ENCODE measurements at regions not wholly inside any gene's neighbourhood (a gene's known extent, or its start where the extent isn't known, plus 50 kb on each side); places are given as distances from the start of the nearest gene placed in this dataset.

DNA sequence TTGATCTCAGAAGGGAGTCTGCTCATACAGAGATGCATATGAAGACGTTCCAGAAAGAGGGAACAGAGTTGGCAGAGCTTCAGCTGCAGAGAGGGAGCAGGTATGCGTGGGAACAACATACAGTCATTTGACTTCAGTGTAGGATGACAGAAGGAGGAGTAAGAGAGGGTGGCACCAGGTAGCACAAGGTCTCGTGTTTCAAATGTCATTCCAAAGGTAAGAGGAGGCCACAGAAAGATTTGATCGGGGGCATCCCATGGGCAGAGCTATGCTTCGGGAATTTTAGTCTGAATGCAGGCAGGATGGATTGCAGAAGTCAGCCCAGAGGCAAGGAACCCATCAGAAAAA lies 367.1 kb downstream of the CDK5RAP2 start:
- DNase-seq (ENCODE audit: low read depth in 2 of 2): no peak

DNA sequence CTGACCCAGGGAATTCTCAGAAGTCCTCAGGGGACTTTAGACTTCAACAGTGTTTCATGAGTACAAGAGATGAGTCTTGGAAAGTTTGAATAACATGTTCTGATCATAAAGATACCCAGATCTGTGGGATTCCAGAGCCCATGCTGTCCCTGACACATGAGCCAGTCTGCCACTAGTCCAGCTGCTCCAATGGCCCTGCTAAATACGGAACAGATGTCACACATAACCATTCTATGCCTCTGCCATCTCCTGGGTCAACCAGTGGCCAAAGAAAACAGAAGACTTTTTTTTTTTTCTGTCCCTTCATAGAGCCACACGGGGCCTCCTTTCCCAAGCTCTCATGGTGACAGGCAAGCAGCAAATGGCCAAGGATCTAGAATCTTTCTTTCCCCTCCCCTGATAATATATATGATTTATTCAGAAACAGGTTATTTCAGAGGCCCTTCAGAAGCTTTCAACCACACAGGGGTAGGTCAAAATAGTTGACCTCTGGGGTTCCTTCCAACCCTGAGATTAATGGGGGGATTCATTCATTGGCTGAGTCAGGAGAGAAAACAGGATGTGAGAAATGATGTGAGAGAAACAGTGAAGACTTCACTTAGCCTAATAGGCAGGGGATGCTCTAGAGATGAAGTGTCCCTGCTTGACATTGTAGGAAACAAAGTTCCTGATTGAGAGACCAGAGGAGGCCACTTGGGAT lies 367.7 kb downstream of the CDK5RAP2 start:
- DNase-seq (ENCODE audit: low read depth in 2 of 2): no peak

DNA sequence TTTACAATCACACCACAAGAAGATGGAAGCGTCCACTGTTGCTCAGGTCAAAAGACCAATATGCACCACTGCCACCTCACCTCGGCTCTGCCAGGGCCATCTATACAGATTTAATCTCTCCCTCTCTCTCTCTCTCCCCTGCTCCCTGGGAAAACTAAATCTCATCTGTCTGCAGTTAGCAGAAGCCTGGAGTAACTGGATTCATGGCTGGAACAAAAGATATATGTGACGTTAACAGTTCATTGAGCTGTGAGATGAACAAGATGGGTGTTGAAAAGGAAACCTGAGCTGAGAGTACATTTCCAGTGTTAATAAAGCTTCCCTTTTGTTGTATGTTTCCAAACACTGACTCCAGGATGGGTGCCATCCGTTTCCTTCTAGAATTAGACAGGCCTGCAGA lies 369.7 kb downstream of the CDK5RAP2 start:
- DNase-seq (ENCODE audit: low read depth in 2 of 2): no peak

DNA sequence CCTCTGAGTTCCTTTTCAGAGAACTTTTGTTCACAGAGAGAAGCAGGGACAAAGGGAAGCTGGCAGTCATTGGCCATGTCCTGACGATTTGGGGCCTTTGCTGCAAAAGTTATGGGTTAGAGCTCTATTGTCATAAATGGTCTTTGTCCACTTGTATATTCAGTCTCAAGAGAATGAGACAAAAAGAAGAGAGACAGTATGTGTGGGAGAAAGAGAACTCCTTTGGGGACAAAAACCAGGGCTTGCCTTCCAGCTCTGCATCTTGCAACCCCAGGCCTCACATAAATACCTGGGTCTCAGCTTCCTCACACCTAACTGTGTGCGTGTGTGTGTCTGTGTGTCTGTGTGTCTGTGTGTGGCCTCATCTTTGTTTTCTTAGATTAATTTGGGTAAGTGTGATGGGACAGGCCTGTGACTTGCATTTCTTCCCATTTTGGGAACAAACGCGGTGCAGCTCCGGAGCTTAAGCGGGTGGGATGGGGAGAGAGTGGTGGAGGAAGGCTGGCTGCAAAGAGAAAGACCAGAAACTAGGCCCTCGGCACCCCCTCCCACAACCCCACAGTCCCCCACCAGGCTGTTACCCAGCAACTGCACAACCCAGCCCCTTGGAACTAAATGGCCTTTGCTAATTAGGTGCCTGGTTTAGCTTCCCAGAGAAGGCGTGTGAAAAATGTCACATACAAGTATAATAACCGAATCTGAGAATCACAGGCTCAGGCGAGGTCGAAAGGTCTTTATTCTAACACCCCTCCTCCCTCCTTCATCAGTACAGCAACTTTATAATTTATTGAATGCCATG lies 376.9 kb downstream of the CDK5RAP2 start:
- no peak for DNase-seq (ENCODE audit: low read depth in 2 of 2)

DNA sequence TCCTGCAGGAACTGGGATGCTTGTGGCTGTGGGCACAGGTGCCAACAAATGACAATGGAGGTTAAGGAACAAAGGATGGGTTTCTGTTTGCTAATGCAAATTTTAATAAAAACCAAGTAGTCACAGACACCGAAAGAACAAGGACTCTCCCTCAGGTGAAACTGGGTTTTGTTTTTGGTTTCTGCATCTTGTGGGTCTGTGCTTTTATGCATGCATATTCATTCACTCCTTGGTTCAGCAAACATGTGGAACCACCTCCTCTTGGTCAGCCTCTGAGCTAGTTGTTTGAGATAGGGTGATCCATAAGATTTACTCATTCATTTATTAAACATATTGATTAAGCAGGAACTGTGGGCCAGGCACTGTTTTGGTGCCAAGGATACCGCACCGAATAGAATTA lies 381.9 kb downstream of the CDK5RAP2 start:
- DNase-seq (ENCODE audit: low read depth in 2 of 2): no peak

DNA sequence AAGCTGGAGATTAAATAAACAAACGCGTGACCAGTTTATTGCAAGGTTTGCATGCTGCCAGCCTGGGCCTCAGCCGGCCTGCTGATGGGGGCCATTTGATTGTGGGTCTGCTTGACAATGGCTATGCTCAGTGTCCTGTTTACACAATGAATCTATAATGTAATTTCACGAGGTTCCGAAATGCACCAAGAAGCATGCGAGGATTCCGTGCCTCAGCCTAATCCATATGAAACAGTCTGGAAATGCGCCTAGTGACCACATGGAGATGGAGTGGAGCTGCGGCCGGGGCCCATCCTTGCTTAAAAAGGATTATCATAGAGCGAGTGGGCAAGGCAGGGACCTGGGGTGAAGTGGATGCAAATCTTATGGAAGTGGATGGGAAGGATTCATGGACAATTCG lies 382.4 kb downstream of the CDK5RAP2 start:
- DNase-seq (ENCODE audit: low read depth in 2 of 2): no peak

DNA sequence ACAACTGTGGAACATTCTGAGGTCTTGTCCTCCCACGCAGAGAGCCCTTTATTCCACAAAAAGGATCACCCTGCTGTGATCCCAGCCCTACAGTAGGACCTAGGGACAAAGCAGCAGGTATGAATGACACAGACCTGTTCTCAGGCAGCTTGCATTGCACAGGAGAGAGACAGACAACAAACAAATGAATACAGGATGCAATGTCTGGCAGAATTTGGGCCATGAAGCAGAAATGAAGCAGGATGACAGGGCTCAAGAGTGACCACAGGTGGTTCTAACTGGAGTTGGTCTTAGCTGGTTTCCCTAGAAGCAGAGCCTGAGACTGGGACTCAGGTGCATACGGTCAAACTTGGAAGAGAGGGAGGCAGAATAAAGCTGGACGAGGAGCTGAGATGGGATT lies 388.8 kb downstream of the CDK5RAP2 start:
- DNase-seq (ENCODE audit: low read depth in 2 of 2): no peak

DNA sequence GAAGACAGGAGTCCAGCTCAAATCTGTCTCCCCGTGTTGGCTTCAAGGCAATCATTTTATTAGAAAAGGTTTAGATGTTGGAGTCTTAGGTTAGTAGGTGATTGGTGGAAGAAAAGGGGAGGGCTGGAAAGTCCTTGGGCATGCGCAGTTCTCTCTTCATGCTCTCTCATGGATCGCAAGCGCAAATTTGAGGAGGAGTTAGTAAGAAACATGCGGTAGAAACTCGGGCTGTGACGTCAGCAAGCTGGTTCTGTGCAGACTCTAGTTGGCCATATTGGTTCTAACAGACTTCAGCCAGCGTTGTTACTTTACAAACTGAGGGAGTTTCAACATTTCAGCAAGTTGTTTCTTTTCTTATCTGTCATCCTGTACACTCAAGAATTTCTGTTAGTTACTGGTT lies 392.2 kb downstream of the CDK5RAP2 start:
- no peak for DNase-seq (ENCODE audit: low read depth in 2 of 2)

DNA sequence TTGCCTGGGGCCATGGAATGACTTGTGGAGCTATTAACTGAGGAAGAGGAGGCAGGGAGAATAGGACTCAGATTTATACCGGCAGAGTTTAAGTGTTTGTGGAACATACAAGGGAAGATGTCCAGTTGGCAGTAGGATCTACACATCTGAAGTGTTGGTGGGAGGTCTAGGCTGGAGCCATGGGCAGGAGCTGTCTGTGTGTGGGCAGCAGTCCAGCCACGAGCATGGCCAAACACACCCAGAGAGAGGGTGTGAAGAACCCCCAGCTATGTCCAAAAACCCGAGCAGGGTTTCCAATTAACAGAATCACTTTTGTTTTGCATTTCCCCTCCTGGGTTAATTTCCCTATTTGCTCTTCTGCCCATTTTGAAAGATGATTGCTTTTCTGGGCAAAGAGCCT lies 393.7 kb downstream of the CDK5RAP2 start:
- no peak for DNase-seq (ENCODE audit: low read depth in 2 of 2)

DNA sequence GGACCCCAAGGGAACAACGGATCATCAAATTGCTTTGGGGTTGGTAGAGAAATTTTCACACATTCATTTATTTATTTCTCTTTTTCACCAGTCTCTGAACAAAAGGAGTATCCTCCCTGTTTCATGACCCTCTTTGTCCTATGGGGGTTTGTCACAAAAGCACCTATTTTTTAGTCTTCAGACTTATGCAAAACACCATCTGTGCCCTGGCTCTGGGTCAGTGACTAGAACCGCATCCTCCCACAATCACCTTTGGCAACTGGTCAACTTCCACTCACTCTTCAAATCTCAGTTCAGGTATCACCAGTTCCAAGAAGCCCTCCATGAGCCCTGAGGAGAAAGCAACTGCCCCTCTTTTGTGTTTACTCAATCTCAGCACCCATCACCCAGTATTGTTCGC lies 395.7 kb downstream of the CDK5RAP2 start:
- DNase-seq (ENCODE audit: low read depth in 2 of 2): no peak

DNA sequence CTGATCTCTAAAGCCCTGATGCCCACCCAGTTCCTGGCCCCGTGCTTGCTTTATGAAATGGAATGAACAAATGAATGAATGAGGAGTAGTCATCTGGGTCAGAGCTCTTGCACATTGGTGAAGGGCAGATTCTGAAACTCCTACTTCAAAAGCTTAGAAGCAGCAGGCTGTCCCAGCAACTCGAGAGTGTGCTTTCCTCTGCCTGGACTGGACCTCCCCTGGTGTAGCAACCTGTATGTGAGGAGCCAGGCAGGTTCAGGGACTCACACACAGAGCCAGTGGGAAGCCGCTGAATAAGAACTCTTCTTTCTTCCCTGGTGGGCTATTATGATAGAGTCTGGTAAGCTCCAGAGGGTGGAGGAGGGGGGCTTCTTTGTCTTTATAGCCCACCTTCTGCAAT lies 396.4 kb downstream of the CDK5RAP2 start:
- DNase-seq (ENCODE audit: low read depth in 2 of 2): no peak

DNA sequence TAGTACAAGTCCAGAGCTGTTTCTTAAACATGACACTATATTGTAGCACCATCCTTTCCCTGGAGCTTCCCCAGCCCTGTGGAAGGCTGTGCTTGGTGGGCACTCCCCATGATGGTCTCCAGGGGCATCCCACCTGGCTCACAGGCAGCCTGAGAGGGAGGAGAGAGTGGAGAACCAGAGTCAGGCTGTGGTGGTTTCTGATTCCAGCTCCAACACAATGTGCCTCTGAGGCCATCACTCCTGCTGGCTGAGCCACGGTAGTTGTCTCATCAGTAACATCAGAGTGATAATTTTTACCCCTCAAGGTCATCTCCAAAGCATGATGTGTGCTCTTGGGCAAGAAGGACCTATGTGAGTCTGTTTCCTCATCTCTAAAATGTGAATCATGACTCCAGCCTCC lies 398.0 kb downstream of the CDK5RAP2 start:
- DNase-seq (ENCODE audit: low read depth in 2 of 2): no peak

DNA sequence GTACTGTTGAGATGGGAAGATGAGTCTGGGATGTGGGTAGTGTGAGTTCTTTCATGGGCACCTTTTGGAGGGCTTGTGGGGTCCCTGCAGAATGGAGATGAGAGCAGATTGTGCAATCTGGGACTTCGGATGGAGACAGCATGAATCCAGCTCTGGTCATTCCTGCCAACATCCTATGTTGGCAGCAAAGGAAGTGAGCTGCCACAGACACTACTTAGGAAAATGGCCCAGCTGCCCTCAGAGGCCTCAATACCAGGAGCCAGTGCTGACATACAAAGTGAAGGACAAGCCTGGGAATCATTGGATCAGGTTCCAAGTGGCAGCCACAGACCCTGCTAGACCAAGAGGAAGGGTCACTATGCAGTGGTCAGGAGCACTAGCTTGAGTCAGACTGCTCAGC lies 402.8 kb downstream of the CDK5RAP2 start:
- no peak for DNase-seq (ENCODE audit: low read depth in 2 of 2)

DNA sequence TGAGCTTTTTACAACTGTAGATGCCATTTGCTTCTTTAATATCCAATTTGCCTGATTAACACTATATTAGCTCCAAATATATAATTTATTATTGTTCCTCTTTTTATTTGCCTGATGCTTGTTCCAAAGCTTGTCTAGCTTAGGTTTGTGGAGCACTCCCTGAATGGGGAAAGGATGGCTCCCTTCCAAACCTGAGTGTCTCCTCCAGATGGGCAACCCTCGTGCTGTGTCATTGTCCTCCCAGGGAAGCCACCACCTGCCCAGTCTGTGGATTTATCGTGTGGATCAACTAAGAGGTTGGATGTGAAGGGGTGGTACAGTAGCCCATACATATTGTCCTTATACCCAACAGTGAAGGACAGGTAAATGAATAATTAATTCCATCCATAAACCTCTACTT lies 404.9 kb downstream of the CDK5RAP2 start:
- DNase-seq (ENCODE audit: low read depth in 2 of 2): no peak

DNA sequence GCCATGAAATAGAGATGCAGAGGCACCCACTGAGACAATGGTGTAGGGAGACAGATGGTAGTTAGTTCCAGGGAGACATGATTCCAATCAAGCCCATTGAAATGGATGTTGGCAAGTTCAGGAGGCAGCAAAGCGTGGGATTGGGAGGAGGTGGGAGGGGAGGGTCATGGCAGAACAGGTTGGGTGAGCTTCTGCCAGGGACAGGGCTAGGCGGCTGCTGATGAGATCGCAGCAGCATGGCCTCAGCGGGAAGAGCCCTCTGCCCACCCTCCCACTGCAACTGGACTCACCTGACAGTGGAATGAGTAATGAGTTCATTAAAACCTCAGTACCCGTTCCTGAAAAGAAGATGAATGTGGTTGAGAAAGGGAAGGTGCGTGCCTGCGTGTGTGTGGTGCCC lies 418.2 kb downstream of the CDK5RAP2 start:
- no peak for DNase-seq (ENCODE audit: low read depth in 2 of 2)

DNA sequence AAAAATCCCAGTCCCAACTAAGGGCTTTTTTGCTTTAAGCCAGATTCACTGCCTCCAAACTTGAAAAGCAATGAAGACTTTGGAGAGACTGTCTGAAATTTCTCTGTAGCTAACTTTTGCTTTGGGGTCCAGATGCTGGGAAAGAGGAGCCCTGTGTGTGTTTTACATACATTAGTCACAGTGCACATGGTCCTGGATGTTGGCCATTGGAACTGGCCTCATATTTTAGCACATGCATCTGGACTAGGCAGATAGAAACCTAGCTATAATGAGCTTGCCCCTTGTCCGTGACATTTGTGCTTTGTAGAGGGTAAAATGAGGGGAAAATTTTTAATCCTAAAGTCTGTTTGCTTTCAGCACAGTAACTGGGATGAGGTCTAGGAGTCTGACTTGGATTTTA lies 421.7 kb downstream of the CDK5RAP2 start:
- no peak for DNase-seq (ENCODE audit: low read depth in 2 of 2)

DNA sequence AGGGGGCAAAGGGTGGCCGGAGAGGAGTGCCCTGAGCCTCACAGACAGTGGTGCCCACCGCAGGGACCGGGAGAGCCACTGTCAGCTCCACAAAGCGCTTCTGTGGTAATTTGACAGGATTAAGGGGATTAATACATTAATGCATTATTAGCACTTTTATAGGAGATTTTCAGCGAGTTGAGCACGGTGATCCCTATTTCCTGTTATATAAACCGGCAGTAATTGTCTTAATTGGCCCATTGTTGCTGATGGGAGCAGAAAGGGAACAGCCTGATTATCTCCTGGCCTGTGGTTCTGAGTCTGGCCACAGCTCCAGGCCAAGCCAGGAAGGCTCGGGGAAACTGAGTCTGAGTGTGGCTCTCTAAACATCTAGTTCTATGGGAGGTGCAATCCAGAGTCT lies 423.6 kb downstream of the CDK5RAP2 start:
- no peak for DNase-seq (ENCODE audit: low read depth in 2 of 2)

DNA sequence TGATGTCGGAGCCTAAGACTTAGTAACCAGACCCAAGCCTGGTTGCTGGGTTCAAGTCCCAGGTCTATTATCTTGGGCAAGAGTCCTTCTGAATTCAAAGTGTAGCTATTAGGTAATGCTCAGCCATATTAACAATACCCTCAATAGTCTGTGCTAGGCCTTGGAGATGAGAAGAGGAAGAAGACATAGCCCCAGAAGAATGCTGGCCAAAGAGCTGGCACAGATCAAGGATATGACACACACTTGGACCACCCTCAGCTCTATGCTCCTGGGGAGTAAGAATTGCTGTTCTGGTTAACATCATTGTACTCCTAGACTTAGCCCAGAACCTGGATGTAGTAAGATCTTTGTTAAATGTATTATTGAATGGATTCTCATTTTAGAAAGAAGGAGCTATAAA lies 426.7 kb downstream of the CDK5RAP2 start:
- DNase-seq (ENCODE audit: low read depth in 2 of 2): no peak

DNA sequence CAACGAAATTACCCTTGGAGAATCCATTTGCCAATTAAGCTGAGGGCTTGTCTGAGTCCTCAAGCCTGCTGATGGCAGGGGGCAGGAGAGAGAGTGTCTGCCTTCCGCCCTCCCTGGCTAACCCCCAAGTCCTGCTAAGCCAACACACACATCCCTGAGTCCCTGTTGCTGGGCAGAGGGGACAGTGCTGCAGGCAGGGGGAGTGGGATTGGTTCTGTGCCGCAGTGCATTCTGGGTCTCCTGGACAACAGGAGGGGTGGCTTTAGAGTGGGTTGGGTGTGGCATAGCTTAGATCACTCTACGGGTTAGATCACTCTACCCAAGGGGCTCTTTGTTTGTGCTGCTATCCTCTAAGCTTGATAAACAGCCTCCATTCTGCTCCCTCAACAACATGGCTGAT lies 427.7 kb downstream of the CDK5RAP2 start:
- DNase-seq (ENCODE audit: low read depth in 2 of 2): no peak

DNA sequence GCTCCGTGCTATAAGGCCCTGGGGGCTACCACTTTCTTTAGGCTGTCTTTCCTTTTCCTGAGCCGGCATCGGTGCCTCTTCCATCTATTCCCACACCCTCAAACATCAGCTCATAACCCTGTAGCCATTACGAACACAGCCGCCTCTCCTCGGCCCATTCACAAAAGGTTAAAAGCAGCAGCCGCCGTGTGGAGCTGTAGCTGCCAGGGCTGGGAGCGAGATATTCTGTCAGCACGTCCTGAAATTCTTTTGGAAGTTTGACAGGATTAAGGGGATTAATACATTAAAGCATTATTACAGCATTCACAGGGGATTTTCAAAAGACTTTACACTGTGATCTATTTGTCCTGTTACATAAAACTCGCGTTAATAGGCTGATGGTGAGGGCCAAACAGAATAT lies 428.2 kb downstream of the CDK5RAP2 start:
- DNase-seq (ENCODE audit: low read depth in 2 of 2): no peak

DNA sequence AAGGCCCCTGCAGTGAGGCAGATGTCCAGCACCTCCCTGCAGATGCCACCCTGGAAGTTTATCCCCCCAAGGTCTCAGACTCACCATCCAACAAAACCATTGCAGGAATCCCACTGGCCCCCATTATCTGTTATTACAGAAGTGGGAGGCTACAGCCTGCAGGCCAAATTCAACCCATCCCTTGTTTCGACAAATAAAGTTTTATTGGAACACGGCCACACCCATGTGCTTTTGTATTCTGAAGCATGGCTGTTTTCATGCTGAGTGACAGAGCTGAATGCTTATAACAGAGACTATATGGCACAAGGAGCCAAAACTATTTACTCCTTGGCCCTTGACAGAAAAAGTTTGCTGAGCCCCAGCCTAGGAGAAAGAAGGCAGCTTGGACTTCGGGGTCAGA lies 428.8 kb downstream of the CDK5RAP2 start:
- no peak for DNase-seq (ENCODE audit: low read depth in 2 of 2)

DNA sequence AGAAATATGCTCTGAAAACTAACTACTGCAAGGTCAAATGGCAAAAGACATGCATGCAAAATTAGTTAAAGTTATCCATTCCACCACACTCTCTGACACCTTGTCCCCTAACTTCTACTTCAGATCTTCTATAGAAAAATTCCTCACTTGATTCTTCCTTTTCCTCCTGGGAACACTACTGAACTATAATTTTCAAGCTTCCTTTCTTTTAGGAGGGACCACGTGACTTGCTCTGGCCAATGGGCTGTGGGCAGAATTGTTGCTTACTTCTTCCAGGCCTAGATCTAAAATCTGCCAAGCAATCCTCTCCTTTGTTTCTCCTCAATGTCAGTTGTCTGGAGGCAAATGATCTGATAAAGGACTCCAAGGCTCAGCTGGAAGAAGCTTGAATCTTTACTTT lies 441.0 kb downstream of the CDK5RAP2 start:
- DNase-seq (ENCODE audit: low read depth in 2 of 2): no peak

DNA sequence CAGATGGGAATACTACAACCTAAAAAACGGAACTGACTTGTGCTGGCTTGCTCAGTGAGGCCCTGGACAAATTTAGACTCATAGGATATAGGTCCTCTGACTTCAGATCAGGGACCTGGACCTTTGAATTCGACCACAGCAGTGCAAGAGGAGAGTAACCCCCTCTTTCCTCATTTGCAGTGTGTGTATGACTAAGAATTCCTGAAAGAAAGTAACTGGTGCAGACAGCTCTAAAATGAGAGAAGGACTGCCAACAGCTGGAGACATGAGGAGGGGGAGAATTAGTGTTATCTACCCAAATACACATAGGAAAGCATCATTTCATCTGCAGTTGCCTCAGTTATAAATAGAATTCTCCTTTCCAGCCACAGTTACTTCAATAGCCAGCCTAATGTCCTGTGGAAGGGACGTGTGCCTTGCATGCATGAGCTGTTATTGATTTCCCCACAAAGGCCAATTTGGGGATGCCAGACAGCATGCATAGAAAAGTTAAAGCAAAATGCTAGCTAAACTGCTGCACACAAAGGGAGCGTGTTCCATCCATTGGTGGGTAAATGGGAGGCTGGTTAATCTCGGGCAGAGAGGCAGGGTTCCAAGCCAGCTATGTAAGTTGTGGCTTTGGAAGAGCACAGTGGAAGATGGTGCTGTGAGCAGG lies 442.7 kb downstream of the CDK5RAP2 start:
- DNase-seq (ENCODE audit: low read depth in 2 of 2): no peak
